H1 (cell line): ENCODE measurements at regions not wholly inside any gene's neighbourhood (a gene's known extent, or its start where the extent isn't known, plus 50 kb on each side); places are given as distances from the start of the nearest gene placed in this dataset.

Experiments used
- CTCF ChIA-PET: fragments of 300-600 bp; sonication (Branson Sonifier 250); formaldehyde crosslinking; loops from one replicate; lab custom pipeline; 2021; ENCODE audit not compliant: partially characterized antibody; lab: Charles Lee
- POLR2A ChIA-PET: fragments of 300-600 bp; sonication (Branson Sonifier 250); formaldehyde crosslinking; loops from one replicate; lab custom pipeline; 2021; ENCODE audit warnings: inconsistent platforms; ENCODE audit not compliant: partially characterized antibody; lab: Charles Lee
- DNase-seq, 2 experiments: peaks; one replicate each; pipeline versions ENCODE4 v3.0.0 to v3.0.0-alpha.2; 2010 to 2022; ENCODE audit warnings: low spot score in 2 of 2, low read depth in 1 of 2, mixed read lengths in 1 of 2
- FAIRE-seq: peaks from 2 replicates; lab custom pipeline; 2011; peaks lifted over from hg19 to GRCh38; lab: Jason Lieb, UNC
- H2AFZ ChIP-seq: 2 replicates; pipeline ENCODE4 v1.8.1; 2012; ENCODE audit warnings: low read length, inconsistent platforms
- H2AK5ac ChIP-seq: 2 replicates; pipeline ENCODE4 v1.6.1; 2013; ENCODE audit warnings: low read depth, low read length
- H2BK120ac ChIP-seq: replicated peaks from 2 replicates; pipeline ENCODE3; 2013; ENCODE audit warnings: low read depth, low read length, inconsistent platforms
- H2BK12ac ChIP-seq: 2 replicates; pipeline ENCODE4 v1.6.1; 2013; ENCODE audit warnings: low read depth, low read length
- H2BK15ac ChIP-seq: 2 replicates; pipeline ENCODE4 v1.6.1; 2013; ENCODE audit warnings: low read length
- H2BK20ac ChIP-seq: 2 replicates; pipeline ENCODE4 v1.6.1; 2013; ENCODE audit warnings: low read length
- H2BK5ac ChIP-seq: 2 replicates; pipeline ENCODE4 v1.6.1; 2013; ENCODE audit warnings: low read depth, low read length
- H3K14ac ChIP-seq: 2 replicates; pipeline ENCODE4 v1.6.1; 2013; ENCODE audit warnings: inconsistent platforms; ENCODE audit not compliant: insufficient read length
- H3K18ac ChIP-seq: 2 replicates; pipeline ENCODE4 v1.6.1; 2013; ENCODE audit warnings: low read length; ENCODE audit errors: extremely low read depth
- H3K23ac ChIP-seq: 2 replicates; pipeline ENCODE4 v1.6.1; 2013; ENCODE audit warnings: inconsistent platforms; ENCODE audit not compliant: insufficient read length
- H3K23me2 ChIP-seq: 2 replicates; pipeline ENCODE4 v1.6.1; 2013; ENCODE audit warnings: low read depth, low read length
- H3K27ac ChIP-seq: 2 replicates; pipeline ENCODE4 v1.6.1; 2011; ENCODE audit warnings: low read depth, low read length, inconsistent platforms
- H3K27me3 ChIP-seq, 4 experiments: replicated peaks in 1 of 4; 1 replicate in 1 of 4; 2 replicates in 3 of 4; pipeline versions ENCODE4 v1.6.1 to v1.8.1; 2011 to 2013; ENCODE audit warnings: low read length in 3 of 4, mild to moderate bottlenecking in 3 of 4, inconsistent platforms in 2 of 4, mixed read lengths in 2 of 4, moderate library complexity in 1 of 4; ENCODE audit not compliant: control insufficient read depth in 3 of 4, insufficient read depth in 3 of 4; ENCODE audit errors: extremely low read depth in 1 of 4
- H3K36me3 ChIP-seq, 4 experiments: 2 replicates each; pipeline versions ENCODE4 v1.6.1 to v1.8.1; 2011 to 2013; ENCODE audit warnings: mild to moderate bottlenecking in 4 of 4, low read length in 3 of 4, moderate library complexity in 2 of 4, control low read depth in 1 of 4, inconsistent platforms in 1 of 4; ENCODE audit not compliant: insufficient read depth in 4 of 4, control insufficient read depth in 2 of 4
- H3K4ac ChIP-seq: replicated peaks from 2 replicates; pipeline ENCODE3; 2013; ENCODE audit warnings: low read length, low read depth, mixed read lengths, inconsistent platforms; ENCODE audit not compliant: insufficient read length
- H3K4me1 ChIP-seq, 4 experiments: replicated peaks in 1 of 4; 1 replicate in 1 of 4; 2 replicates in 3 of 4; pipeline versions ENCODE4 v1.6.1 to v1.8.1; 2011 to 2013; ENCODE audit warnings: low read length in 3 of 4, inconsistent platforms in 2 of 4, mixed read lengths in 1 of 4; ENCODE audit not compliant: insufficient read depth in 4 of 4, control insufficient read depth in 3 of 4
- H3K4me2 ChIP-seq, 2 experiments: 2 replicates each; pipeline versions ENCODE4 v1.6.1 to v1.8.1; 2011 to 2013; ENCODE audit warnings: low read depth in 2 of 2, low read length in 2 of 2, control low read depth in 1 of 2, inconsistent platforms in 1 of 2, mild to moderate bottlenecking in 1 of 2; ENCODE audit not compliant: insufficient read depth in 1 of 2
- H3K4me3 ChIP-seq, 4 experiments: fragments of 200-600, 300-600 bp in 1 of 4; sonication (generic), shearing (Covaris generic), sonication (Bioruptor Twin) in 1 of 4; 2 replicates each; pipeline versions ENCODE4 v1.5.1 to v1.8.1; 2011 to 2016; ENCODE audit warnings: low read length in 4 of 4, low read depth in 3 of 4, control low read depth in 2 of 4, inconsistent platforms in 2 of 4, mild to moderate bottlenecking in 2 of 4, mixed read lengths in 1 of 4, moderate library complexity in 1 of 4; ENCODE audit not compliant: insufficient read depth in 2 of 4; ENCODE audit errors: extremely low read depth in 1 of 4
- H3K56ac ChIP-seq: replicated peaks from 2 replicates; pipeline ENCODE3; 2013; ENCODE audit warnings: low read depth, mild to moderate bottlenecking, mixed read lengths, low read length, inconsistent platforms; ENCODE audit not compliant: insufficient read length
- H3K79me1 ChIP-seq: 2 replicates; pipeline ENCODE4 v1.6.1; 2013; ENCODE audit warnings: low read depth, low read length, control low read depth
- H3K79me2 ChIP-seq, 2 experiments: 2 replicates each; pipeline versions ENCODE4 v1.6.1 to v1.8.1; 2012 to 2013; ENCODE audit warnings: low read length in 2 of 2, mild to moderate bottlenecking in 2 of 2, inconsistent platforms in 1 of 2; ENCODE audit not compliant: insufficient read depth in 2 of 2, control insufficient read depth in 1 of 2
- H3K9ac ChIP-seq, 4 experiments: replicated peaks in 1 of 4; 1 replicate in 1 of 4; 2 replicates in 3 of 4; pipeline versions ENCODE4 v1.6.1 to v1.8.1; 2011 to 2013; ENCODE audit warnings: low read depth in 3 of 4, low read length in 3 of 4, control low read depth in 2 of 4, mild to moderate bottlenecking in 2 of 4, moderate library complexity in 2 of 4, inconsistent platforms in 1 of 4; ENCODE audit errors: extremely low read depth in 1 of 4
- H3K9me3 ChIP-seq, 2 experiments: 2 replicates each; pipeline versions ENCODE4 v1.6.1 to v1.8.1; 2012 to 2013; ENCODE audit warnings: mild to moderate bottlenecking in 2 of 2, moderate library complexity in 2 of 2, control low read depth in 1 of 2, inconsistent platforms in 1 of 2, low read depth in 1 of 2, low read length in 1 of 2, mixed read lengths in 1 of 2; ENCODE audit not compliant: insufficient read depth in 2 of 2
- H4K20me1 ChIP-seq, 2 experiments: replicated peaks in 1 of 2; 2 replicates each; pipeline versions ENCODE3 to v1.8.1; 2011 to 2013; ENCODE audit warnings: inconsistent platforms in 2 of 2, low read length in 2 of 2, mild to moderate bottlenecking in 1 of 2; ENCODE audit not compliant: insufficient read depth in 2 of 2, control insufficient read depth in 1 of 2
- H4K5ac ChIP-seq: 2 replicates; pipeline ENCODE4 v1.6.1; 2013; ENCODE audit warnings: low read length, low read depth, mixed read lengths, inconsistent platforms; ENCODE audit not compliant: insufficient read length
- H4K8ac ChIP-seq: 2 replicates; pipeline ENCODE4 v1.8.0; 2013; ENCODE audit warnings: mild to moderate bottlenecking, moderate library complexity, low read length, inconsistent platforms; ENCODE audit not compliant: insufficient read depth; ENCODE audit errors: extremely low read depth
- H4K91ac ChIP-seq: replicated peaks from 2 replicates; pipeline ENCODE3; 2013; ENCODE audit warnings: low read length, mixed read lengths, inconsistent platforms; ENCODE audit not compliant: insufficient read length
- CBX8 ChIP-seq: fragments of 300-800, 300-1000 bp; sonication (generic); IDR thresholded peaks from 2 replicates; pipeline ENCODE4 v1.7.1; 2016; ENCODE audit warnings: low read depth, low read length, borderline replicate concordance
- TAF7 ChIP-seq: optimal IDR thresholded peaks from 2 replicates; pipeline ENCODE3; 2011; ENCODE audit warnings: low read depth, mild to moderate bottlenecking, inconsistent platforms, low read length, moderate library complexity, borderline replicate concordance
- WGBS, 2 experiments: shearing (Covaris generic) in 1 of 2; methylation state at CpG; one replicate each; pipeline versions ENCODE4 v1.1.6 to v1.1.7; 2013 to 2015; ENCODE audit warnings: low lambda C conversion rate in 2 of 2, mixed read lengths in 2 of 2, inconsistent platforms in 1 of 2, low coverage in 1 of 2, missing lambda C conversion rate in 1 of 2; ENCODE audit not compliant: insufficient replicate concordance in 2 of 2, insufficient coverage in 1 of 2, insufficient read length in 1 of 2; ENCODE audit errors: extremely low coverage in 1 of 2, missing lambda C conversion rate in 1 of 2; 5-methylcytosine and 5-hydroxymethylcytosine counted together
- TF ChIP-seq, protein P1 (sequence below): IDR thresholded peaks from 2 replicates; pipeline ENCODE4 v1.6.1; 2012; ENCODE audit warnings: inconsistent platforms

DNA sequence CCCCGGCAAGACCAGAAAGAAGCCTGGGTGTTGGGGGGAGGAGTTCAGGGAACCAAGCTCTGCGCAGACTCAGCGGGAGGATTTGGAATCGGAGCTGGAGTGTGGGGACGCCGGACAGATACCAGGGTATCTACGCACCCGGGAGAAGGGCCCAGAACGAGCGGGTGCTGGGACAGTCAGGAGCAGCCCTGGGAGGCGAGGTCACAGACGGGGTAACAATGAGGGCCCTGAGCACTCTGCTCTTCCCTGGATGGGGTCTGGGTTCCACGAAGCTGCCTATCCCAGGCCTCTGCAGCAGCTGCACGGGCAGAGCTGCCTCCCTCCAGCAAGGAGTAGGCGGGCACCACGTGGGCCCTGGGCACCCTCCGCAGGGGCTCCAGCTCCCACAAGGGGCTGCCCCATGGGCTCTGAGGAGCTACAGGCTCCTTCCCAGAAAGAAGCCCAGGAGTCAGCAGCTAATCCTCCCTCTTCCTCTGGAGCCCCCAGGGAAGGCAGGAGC lies 197.2 kb downstream of the BRD1 start:
- Histone ChIP-seq H3K79me2 (no peaks in the 10 kb centered on the region), H3K36me3 (no peaks in the 10 kb centered on the region), H4K8ac (no peak overlapping the region; the same call in 1 of the 2 replicates), H3K4ac (no peak overlapping the region), H3K4me3 (no peak overlapping the region), H3K79me1 (no peaks in the 10 kb centered on the region), H3K23ac (no peak overlapping the region), H4K5ac (no peak overlapping the region), H2BK5ac (no peak overlapping the region), H3K14ac (no peak overlapping the region), H4K91ac (no peak overlapping the region), H2AFZ (no peak overlapping the region), H3K23me2 (peaks cover 4% of the 10 kb centered on the region; the same call in 1 of the 2 replicates), H3K18ac (no peak overlapping the region), H4K20me1 (no peaks in the 10 kb centered on the region), H3K9ac (no peak overlapping the region), H3K27ac (no peak overlapping the region), H3K4me1 (peaks cover 0 to 6% (median 4%) of the 10 kb centered on the region in 4 experiments; a peak in 4 of 7 replicates), H3K9me3 (no peaks in the 10 kb centered on the region), H3K27me3 (peaks cover 0 to 4% (median 2%) of the 10 kb centered on the region in 4 experiments; a peak in 3 of 7 replicates), H2BK120ac (no peak overlapping the region), H3K56ac (no peak overlapping the region), H2AK5ac (no peak overlapping the region), H2BK12ac (no peak overlapping the region), H3K4me2 (no peak overlapping the region), H2BK15ac (no peak overlapping the region), H2BK20ac (no peak overlapping the region)
- POLR2A ChIA-PET, result interaction anchor here (0.6 kb wide), 1 partner anchor 54 kb away, joined by 3 read pairs; no protein-coding TSS in a partner anchor
- no peak for FAIRE-seq
- DNase-seq, result no peak
- TF ChIP-seq, protein P1, sequence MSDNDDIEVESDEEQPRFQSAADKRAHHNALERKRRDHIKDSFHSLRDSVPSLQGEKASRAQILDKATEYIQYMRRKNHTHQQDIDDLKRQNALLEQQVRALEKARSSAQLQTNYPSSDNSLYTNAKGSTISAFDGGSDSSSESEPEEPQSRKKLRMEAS, result no peak
- TF ChIP-seq TAF7 (no peak), CBX8 (no peak)
- WGBS, 2 experiments, result 90% methylated on average over 13 of the region's 17 CpGs; no CpG with 5 or more reads in 1 of the 2 experiments
- CTCF ChIA-PET, result interaction anchor here (0.7 to 1.2 kb wide), 8 partner anchors 8 to 343 kb away, joined by 3 read pairs; no protein-coding TSS in a partner anchor
